GM12891 (cell line): ENCODE measurements at regions not wholly inside any gene's neighbourhood (a gene's known extent, or its start where the extent isn't known, plus 50 kb on each side); places are given as distances from the start of the nearest gene placed in this dataset.

Source experiments
- POLR2A ChIP-seq: IDR thresholded peaks from 2 replicates; pipeline ENCODE4 v1.6.1; 2011; ENCODE audit warnings: low read depth, low read length, control low read depth
- POLR2AphosphoS5 ChIP-seq: IDR thresholded peaks from 2 replicates; pipeline ENCODE4 v1.6.1; 2011; ENCODE audit warnings: low read depth, low read length, control low read depth
- POU2F2 ChIP-seq: IDR thresholded peaks from 2 replicates; pipeline ENCODE4 v1.6.1; 2011; ENCODE audit warnings: low read depth, mild to moderate bottlenecking, control low read depth, low read length, moderate library complexity
- SPI1 ChIP-seq: IDR thresholded peaks from 2 replicates; pipeline ENCODE4 v1.6.1; 2011; ENCODE audit warnings: low read depth, low read length, control low read depth

- TF ChIP-seq POLR2AphosphoS5 (no peak), POLR2A (no peak), SPI1 (no peak), POU2F2 (no peak)
These were observed 733.1 kb downstream of the TYW1 start for GRCh38 chr7:67729771-67730170.
